WERI-Rb-1 (cell line): ENCODE measurements at regions not wholly inside any gene's neighbourhood (a gene's known extent, or its start where the extent isn't known, plus 50 kb on each side); places are given as distances from the start of the nearest gene placed in this dataset.

ENCODE experiments used
- DNase-seq: peaks from one replicate; pipeline ENCODE4 v3.0.0-alpha.2; 2020
- H3K27ac ChIP-seq: fragments of 250-450 bp; sonication (Bioruptor Pico); 2 replicates; pipeline ENCODE4 v1.5.1; 2020; ENCODE audit warnings: mild to moderate bottlenecking, moderate library complexity
- H3K27me3 ChIP-seq: fragments of 250-450 bp; sonication (Bioruptor Pico); 2 replicates; pipeline ENCODE4 v1.5.1; 2021; ENCODE audit warnings: mild to moderate bottlenecking, low read depth, moderate library complexity; ENCODE audit not compliant: insufficient read depth, severe bottlenecking
- H3K36me3 ChIP-seq: fragments of 250-450 bp; sonication (Bioruptor Pico); 2 replicates; pipeline ENCODE4 v1.5.1; 2020; ENCODE audit warnings: mild to moderate bottlenecking, moderate library complexity
- H3K4me3 ChIP-seq: 2 replicates; pipeline ENCODE4 v1.5.1; 2011; ENCODE audit warnings: low read depth, mild to moderate bottlenecking, control low read depth, low read length
- H3K9me3 ChIP-seq: fragments of 250-450 bp; sonication (Bioruptor Pico); 2 replicates; pipeline ENCODE4 v1.5.1; 2021; ENCODE audit warnings: mild to moderate bottlenecking, moderate library complexity; ENCODE audit not compliant: severe bottlenecking
- TF ChIP-seq, protein P1 (sequence below): IDR thresholded peaks from 2 replicates; pipeline ENCODE4 v1.5.1; 2011; ENCODE audit warnings: low read depth, mild to moderate bottlenecking, control low read depth, inconsistent platforms, low read length

- no peak overlapping the region for H3K4me3 ChIP-seq
- no peaks in the 10 kb centered on the region for H3K9me3 ChIP-seq
- H3K27ac ChIP-seq, result no peak overlapping the region
- DNase-seq, result peak; percentile 62
- no peaks in the 10 kb centered on the region for H3K36me3 ChIP-seq
- TF ChIP-seq, protein P1, sequence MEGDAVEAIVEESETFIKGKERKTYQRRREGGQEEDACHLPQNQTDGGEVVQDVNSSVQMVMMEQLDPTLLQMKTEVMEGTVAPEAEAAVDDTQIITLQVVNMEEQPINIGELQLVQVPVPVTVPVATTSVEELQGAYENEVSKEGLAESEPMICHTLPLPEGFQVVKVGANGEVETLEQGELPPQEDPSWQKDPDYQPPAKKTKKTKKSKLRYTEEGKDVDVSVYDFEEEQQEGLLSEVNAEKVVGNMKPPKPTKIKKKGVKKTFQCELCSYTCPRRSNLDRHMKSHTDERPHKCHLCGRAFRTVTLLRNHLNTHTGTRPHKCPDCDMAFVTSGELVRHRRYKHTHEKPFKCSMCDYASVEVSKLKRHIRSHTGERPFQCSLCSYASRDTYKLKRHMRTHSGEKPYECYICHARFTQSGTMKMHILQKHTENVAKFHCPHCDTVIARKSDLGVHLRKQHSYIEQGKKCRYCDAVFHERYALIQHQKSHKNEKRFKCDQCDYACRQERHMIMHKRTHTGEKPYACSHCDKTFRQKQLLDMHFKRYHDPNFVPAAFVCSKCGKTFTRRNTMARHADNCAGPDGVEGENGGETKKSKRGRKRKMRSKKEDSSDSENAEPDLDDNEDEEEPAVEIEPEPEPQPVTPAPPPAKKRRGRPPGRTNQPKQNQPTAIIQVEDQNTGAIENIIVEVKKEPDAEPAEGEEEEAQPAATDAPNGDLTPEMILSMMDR, result peak; percentile 76
- no peaks in the 10 kb centered on the region for H3K27me3 ChIP-seq
These were observed 56.6 kb upstream of the PRDM11 start for GRCh38 chr11:45089676-45090499.

- Histone ChIP-seq H3K27ac (no peak overlapping the region), H3K36me3 (no peaks in the 10 kb centered on the region), H3K27me3 (no peaks in the 10 kb centered on the region), H3K4me3 (no peak overlapping the region), H3K9me3 (no peaks in the 10 kb centered on the region)
- no peak for DNase-seq
- TF ChIP-seq, protein P1, result no peak
These were observed 55.8 kb upstream of the PRDM11 start for GRCh38 chr11:45090607-45091006.

DNA sequence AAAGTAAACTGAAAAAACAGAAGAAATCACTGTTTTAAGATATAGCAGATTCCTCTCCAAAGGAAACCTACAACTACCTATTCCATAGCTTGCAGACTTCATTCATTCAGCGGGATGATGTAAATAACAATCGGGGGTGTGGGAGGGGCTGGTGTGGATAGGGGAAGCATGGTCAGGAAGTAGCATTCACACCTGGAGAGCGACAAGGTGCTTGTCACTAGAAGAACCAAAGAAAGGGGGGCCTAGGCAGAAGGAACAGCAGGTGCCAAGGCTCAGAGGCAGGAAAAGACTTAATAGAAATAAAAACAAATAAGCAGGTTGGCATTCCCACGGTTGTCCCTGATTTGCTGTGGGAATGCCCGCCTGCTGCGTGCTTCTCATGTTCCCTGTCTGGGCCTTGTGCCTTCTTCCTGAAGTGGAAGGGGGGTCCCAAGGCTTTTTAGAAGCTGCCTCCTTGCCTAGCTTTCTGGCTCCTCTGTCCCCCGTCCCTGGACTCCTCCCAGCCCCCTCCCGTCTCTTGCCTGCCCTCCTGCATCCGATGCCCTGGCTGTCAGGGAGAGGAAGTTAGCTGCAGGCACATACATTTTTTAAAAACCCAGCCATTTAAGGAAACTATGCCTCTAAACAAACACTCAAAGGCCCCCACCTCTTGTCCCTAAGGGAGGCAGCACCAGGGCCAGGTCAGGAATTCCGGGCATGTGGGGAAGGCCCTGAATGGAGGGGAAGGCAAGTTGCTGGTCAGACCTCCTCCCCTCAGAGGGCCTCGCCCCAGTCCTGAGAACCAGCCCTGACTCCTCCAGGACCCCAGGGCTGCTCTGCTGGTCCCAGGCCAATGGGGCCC is 54.7 kb upstream of the PRDM11 start:
- TF ChIP-seq, protein P1, result no peak
- no peak overlapping the region for H3K27ac ChIP-seq
- no peaks in the 10 kb centered on the region for H3K9me3 ChIP-seq
- no peaks in the 10 kb centered on the region for H3K36me3 ChIP-seq
- DNase-seq, result peak; percentile 5
- H3K4me3 ChIP-seq, result no peak overlapping the region
- no peaks in the 10 kb centered on the region for H3K27me3 ChIP-seq

DNA sequence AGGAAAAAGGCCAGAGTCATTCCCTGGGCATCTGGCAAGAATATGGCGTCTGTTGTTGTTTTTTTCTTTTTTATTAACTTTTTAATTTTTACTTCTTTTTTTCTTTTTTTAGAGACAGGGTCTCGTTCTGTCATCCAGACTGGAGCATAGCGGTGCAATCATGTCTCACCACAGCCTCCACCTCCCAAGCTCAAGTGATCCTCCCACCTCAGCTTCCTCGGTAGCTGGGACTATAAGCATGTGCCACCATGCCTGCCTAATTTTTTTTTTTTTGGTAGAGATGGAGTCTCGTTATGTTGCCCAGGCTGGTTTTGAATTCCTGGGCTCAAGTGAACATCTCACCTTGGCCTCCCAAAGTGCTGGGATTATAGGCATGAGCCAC is 54.0 kb upstream of the PRDM11 start:
- no peak overlapping the region for H3K4me3 ChIP-seq
- no peaks in the 10 kb centered on the region for H3K27me3 ChIP-seq
- no peaks in the 10 kb centered on the region for H3K36me3 ChIP-seq
- no peaks in the 10 kb centered on the region for H3K9me3 ChIP-seq
- DNase-seq, result no peak
- TF ChIP-seq, protein P1, result no peak
- H3K27ac ChIP-seq, result no peak overlapping the region

GRCh38 chr11:45092901-45093760 is 53.3 kb upstream of the PRDM11 start:
- peak; percentile 10 for DNase-seq
- H3K27ac ChIP-seq, result no peak overlapping the region
- H3K27me3 ChIP-seq, result no peaks in the 10 kb centered on the region
- H3K36me3 ChIP-seq, result no peaks in the 10 kb centered on the region
- TF ChIP-seq, protein P1, result no peak
- no peak overlapping the region for H3K4me3 ChIP-seq
- no peaks in the 10 kb centered on the region for H3K9me3 ChIP-seq
